GM18519 (cell line): ENCODE measurements at regions not wholly inside any gene's neighbourhood (a gene's known extent, or its start where the extent isn't known, plus 50 kb on each side); places are given as distances from the start of the nearest gene placed in this dataset.
"Not testable (repeated sequence)": the region's sequence is repeated elsewhere in the genome, so short reads cannot be mapped to it uniquely, and the experiment has no call there.

Experiments used
- ATAC-seq: cut with Tn5 transposase; IDR thresholded peaks from one replicate; pipeline ENCODE4 v1.9.1; 2021; ENCODE audit warnings: mild to moderate bottlenecking, moderate library complexity; ENCODE audit not compliant: unreplicated experiment, low FRiP score

- no peak for ATAC-seq
These were observed 247.7 kb downstream of the PDCD6IP start for GRCh38 chr3:34046154-34046553.

GRCh38 chr3:34053626-34054025 lies 255.2 kb downstream of the PDCD6IP start:
- no peak for ATAC-seq

GRCh38 chr3:34056181-34056910 lies 257.9 kb downstream of the PDCD6IP start:
- ATAC-seq, result no peak

GRCh38 chr3:34056951-34057390 lies 258.5 kb downstream of the PDCD6IP start:
- peak; percentile 96 for ATAC-seq

- ATAC-seq, result not testable (repeated sequence)
These were observed 262.6 kb downstream of the PDCD6IP start for GRCh38 chr3:34060995-34061394.

GRCh38 chr3:34065901-34066300 lies 267.5 kb downstream of the PDCD6IP start:
- no peak for ATAC-seq

- ATAC-seq, result peak; percentile 38
These were observed 267.9 kb downstream of the PDCD6IP start for GRCh38 chr3:34066328-34066727.

GRCh38 chr3:34066999-34067398 lies 268.6 kb downstream of the PDCD6IP start:
- no peak for ATAC-seq

- ATAC-seq, result no peak
These were observed 269.2 kb downstream of the PDCD6IP start for GRCh38 chr3:34067536-34068051.

GRCh38 chr3:34068505-34068904 lies 270.1 kb downstream of the PDCD6IP start:
- ATAC-seq, result no peak

- ATAC-seq, result peak; percentile 26
These were observed 272.6 kb downstream of the PDCD6IP start for GRCh38 chr3:34070831-34071585.

- ATAC-seq, result peak; percentile 31
These were observed 273.9 kb downstream of the PDCD6IP start for GRCh38 chr3:34072297-34072696.

GRCh38 chr3:34073111-34073510 lies 274.7 kb downstream of the PDCD6IP start:
- ATAC-seq, result no peak

- ATAC-seq, result peak; percentile 23
These were observed 275.5 kb downstream of the PDCD6IP start for GRCh38 chr3:34073961-34074360.

GRCh38 chr3:34075975-34076374 lies 277.5 kb downstream of the PDCD6IP start:
- no peak for ATAC-seq

GRCh38 chr3:34077417-34078195 lies 279.2 kb downstream of the PDCD6IP start:
- ATAC-seq, result peak; percentile 91

GRCh38 chr3:34078418-34078817 lies 280.0 kb downstream of the PDCD6IP start:
- ATAC-seq, result no peak

GRCh38 chr3:34079849-34080248 lies 281.4 kb downstream of the PDCD6IP start:
- ATAC-seq, result not testable (repeated sequence)

GRCh38 chr3:34090379-34090778 lies 291.9 kb downstream of the PDCD6IP start:
- ATAC-seq, result not testable (repeated sequence)

- ATAC-seq, result no peak
These were observed 292.4 kb downstream of the PDCD6IP start for GRCh38 chr3:34090876-34091275.

- not testable (repeated sequence) for ATAC-seq
These were observed 295.9 kb downstream of the PDCD6IP start for GRCh38 chr3:34094280-34094679.
